AG08395 (cell line): ENCODE measurements at regions not wholly inside any gene's neighbourhood (a gene's known extent, or its start where the extent isn't known, plus 50 kb on each side); places are given as distances from the start of the nearest gene placed in this dataset.

ENCODE experiments used
- DNase-seq: peaks from one replicate; pipeline ENCODE4 v3.0.0; 2012; ENCODE audit warnings: mixed read lengths, low spot score

GRCh38 chr1:25036117-25036546 lies 106.1 kb upstream of the RUNX3 start:
- DNase-seq = no peak

DNA sequence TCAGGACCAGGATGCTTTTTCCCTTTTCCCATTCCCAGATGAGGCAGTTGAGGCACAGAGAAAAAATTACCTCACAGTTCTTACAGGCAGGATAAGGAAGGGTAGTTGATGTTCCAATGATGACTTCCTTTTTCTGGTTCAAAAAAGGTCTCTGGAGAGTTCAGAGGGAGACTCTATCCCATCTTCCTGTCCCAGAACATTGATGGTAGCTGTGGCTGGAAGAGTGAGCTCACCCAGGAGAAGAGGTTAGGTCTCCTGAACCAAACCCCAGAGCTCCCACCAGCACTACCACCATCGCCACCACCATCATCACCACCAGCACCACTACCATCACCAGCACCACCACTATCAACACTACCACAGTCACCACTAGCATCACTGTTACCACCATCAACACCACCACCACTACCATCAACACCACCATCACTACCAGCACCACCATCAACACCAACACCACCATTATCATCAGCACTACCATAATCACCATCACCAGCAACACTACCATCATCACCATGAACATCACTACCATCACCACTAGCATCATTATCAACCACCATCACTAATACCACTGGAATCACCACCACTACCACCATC lies 105.5 kb upstream of the RUNX3 start:
- DNase-seq = no peak

DNA sequence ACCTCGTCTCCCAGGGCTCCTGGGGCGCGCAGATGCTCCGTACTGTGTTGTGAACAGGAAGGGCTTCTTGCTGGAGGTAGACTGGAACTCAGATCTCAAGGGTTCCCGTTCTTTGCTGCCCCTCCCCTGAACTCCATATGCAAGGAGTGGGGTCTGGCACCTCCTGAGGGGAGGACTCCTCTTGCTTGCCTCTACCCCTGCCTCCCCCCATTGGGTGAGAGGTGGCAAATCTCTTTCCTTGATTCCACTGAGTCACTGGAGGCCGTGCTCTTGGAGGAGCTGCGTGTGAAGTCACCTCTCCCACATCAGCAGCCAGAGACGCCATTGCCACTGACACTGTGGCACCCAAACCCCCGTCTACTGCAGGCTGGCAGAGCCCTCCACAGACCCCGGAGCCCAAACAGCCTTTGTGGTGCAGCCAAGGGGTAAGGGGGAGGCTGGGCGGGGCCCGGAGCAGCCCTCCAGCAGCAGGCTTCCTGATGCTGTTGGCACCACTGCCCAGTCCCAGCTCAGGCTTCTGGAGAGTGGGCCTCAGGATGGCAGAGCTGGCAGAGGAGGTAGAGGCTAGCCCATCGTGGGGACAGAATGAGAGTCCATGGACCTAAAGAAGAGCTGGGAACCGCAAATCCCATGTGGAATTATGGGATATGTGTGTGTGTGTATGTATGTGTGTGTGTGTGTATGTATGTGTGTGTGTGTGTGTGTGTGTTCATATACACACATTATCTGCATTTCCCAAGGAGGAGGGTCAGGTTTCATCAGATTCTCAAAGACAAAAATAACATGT lies 104.9 kb upstream of the RUNX3 start:
- no peak for DNase-seq

- DNase-seq = no peak
Observed at GRCh38 chr1:25033828-25034705, 104.0 kb upstream of the RUNX3 start.

DNA sequence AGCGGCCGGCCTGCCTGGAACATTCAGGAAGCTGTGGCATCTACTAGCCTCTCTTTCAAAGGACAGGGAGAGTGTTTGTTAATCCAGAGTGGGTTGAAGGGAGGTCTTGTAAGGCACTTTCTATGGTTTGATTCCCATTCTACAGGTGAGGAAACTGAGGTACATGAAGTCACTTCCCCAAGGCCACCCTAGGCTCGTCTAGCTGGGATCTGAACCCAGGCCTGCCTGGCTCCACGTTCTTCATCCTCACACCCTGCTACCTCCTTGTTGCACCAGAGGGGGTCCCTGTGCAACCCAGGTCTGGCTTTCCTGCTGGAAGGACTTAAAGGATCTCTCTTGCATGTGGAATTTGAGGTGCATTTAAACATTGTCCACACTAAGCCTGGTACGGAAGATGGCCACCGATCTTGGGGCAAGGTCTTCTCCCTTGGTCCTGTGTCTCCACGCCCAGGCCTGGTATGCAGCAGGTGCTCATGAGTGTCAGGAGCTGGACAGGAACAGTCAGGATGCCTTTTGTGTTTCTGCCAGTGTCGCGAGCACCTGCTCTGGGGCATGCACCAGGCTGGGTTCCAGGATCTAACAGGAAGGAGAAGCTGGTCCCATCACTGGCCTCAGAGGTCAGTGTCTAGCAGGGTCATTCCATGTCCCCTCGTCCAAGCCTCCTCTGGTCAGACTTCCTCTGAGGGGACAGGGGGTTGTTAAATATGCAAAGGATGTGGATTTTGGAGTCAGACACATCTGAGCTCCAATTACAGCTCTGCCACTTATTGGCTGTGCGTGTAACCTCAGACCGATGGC lies 103.2 kb upstream of the RUNX3 start:
- DNase-seq = no peak

GRCh38 chr1:25031966-25032667 lies 102.0 kb upstream of the RUNX3 start:
- no peak for DNase-seq

- no peak for DNase-seq
Observed at GRCh38 chr1:25031601-25031965, 101.5 kb upstream of the RUNX3 start.

DNA sequence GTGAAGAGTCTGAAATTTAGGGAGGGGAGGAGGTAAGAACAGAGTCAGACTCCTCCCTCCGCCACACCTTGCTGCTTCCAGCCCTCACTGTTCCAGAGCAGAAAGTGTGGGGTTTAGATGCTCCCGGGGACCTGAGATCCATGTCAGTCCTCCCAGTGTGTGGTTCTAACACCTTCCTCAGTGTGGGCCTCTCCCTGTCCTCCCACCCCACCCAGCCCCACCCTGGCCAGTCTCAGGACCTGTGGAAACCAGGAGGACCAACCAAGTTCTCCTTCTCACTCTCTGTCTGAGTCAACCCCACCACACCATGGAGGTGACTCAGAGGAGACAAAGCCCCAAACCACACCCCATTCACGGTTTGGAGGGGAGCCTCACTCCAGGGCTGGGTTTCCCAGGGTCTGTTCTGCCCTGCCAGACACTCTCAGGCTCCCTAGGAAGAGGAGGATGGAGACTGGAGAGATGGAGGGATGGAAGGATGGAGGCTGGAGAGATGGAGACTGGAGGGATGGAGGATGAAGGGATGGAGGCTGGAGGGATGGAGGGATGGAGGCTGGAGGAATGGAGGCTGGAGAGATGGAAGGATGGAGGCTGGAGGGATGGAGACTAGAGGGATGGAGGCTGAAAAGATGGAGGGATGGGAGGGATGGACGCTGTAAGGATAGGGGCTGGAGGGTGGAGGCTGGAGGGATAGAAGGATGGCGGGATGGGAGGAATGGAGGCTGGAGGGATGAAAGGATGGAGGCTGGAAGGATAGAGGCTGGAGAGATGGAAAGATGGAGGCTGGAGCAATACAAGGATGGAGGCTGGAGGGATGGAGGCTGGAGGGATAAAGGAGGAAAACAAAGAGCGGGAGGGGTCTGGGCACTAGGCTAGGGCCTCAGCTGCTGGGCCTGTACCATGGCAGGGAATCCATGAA lies 100.9 kb upstream of the RUNX3 start:
- peak; percentile 35 for DNase-seq

DNA sequence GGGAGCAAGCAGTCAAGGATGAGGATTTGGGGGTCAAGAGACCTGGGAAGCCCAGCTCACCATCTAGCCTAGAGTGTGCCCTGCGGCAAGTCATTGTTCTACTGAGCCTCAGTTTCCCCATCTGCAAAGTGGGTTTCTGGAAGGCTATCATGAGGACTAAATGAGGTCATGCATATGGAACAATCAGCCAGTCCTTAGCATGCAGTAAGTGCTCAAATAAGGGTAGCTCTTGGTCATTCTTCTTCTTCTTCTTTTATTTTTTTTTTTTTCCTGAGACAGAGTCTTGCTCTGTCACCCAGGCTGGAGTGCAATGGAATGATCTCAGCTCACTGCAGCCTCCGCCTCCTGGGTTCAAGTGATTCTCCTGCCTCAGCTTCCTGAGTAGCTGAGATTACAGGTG lies 99.9 kb upstream of the RUNX3 start:
- DNase-seq = no peak

DNA sequence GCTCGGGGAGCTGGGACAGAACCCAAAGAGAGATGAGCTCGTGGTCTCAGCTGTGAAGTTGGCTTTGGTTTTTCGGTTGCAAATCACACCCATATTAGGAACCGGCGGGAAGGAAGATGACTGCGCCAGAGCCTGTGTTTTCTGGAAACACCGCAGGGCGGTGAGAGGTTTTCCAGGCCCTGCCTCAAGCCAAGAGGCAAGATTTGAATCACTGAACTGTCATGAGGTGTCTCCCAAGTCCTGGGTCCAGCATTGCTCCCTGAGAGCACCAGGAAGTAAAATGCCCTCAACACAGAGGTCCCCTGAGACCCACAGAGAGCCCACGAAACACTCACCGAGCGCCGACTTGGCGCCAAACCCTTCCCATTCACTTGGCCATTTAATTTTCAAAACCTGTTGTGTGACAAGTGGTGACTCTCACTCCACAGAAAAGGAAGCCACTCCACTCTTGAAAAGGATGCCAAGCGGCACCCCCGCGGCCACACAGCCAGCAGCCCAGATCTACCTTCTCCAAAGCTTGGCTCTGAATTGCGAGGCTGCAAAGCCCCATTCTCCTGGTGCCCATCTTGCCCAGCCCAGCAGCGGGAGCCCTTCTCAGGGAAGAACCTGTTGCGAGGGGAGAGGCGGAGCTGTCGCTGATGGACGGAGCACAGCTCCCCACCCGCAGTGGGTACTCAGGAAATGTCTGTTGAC lies 99.0 kb upstream of the RUNX3 start:
- DNase-seq = no peak

DNA sequence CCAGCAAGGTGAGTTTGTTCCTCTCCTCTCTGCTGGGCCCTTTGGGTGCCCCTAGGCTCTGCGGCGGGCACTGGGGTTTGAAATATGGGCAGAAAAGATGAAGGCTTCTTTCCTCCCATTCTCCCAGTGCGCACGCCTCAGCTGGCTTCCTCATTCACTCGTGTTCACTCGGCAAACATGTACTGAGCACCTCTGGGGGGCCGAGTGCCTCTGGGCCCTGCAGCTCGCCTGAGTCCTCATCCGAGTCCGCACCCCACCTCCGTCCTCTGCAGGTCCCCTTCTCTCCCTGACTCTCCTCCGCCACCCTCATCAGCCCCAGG lies 98.5 kb upstream of the RUNX3 start:
- DNase-seq = no peak

DNA sequence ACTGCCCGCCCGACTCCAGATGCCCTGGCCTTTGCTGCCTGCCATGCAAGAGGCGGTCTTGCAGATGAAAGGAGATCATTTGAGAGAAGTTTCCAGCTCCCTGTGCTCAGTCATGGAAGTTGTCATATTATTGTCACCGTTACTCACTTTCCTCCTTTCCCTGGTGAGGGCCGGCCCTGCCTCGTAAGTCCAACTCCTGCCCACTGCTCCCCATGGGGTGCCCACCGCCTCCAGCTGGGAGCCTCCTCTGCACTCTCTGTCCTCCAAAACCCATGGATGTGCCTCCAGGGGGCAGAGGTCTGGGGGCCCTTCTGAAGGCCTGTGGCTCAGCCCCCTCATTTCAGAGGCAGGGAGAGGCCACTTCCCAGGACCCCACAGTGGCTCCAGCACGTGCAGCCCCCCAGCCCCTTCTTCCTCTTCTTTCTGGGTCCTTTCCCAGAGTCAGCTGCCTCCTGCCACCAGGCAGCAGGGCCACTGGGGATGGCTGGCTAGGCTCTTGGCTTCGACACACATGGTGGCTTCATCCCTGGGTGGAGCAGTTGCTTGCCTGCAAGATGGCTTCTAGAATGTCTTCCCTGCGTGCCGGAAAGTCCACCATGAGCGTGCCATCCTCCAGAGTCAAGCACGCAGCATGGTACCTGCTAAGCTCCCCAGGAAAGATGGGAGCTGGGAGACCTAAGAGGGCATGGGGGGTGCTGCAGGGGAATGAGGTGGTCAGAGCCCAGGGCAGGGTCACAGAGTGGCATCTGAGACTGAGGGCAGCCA lies 97.9 kb upstream of the RUNX3 start:
- DNase-seq = no peak

- DNase-seq = no peak
Observed at GRCh38 chr1:25026730-25027450, 96.8 kb upstream of the RUNX3 start.

GRCh38 chr1:25026304-25026703 lies 96.2 kb upstream of the RUNX3 start:
- no peak for DNase-seq

DNA sequence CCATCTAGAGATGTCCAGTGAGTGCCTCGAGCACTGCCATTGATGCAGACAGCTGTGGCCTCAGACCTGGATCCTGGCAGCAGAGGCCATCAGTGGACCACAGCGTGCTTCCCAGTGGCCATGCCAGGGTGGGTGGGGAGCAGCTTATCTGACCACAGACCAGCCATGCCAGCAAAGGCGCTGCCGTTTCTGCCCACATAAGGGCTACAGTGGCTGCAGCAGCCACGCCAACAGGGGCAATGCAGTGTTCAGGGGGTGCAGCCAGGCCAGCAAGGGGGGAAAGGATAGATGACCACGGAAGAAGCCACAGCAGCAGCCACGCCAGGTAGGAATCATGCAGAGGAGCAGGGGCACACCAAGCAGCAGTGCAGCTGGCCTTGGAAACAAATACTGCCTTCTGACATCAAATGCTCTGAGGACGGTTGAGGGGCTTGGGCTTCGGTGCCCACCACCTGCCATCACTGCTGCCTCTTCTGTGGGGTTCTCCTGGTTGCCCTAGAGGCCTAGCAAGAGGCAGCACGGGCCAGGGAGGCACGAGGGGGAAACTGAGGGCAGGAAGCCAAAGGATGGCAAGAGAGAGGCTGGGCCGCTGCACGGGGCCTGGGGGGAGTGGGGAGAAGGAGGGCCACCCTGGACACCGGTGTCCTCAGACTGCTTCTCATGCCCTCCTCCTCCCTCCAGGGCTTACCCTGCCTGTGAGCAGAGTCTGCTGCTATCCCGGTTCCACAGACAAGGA lies 94.7 kb upstream of the RUNX3 start:
- DNase-seq = no peak

GRCh38 chr1:25023826-25024225 lies 93.8 kb upstream of the RUNX3 start:
- no peak for DNase-seq

DNA sequence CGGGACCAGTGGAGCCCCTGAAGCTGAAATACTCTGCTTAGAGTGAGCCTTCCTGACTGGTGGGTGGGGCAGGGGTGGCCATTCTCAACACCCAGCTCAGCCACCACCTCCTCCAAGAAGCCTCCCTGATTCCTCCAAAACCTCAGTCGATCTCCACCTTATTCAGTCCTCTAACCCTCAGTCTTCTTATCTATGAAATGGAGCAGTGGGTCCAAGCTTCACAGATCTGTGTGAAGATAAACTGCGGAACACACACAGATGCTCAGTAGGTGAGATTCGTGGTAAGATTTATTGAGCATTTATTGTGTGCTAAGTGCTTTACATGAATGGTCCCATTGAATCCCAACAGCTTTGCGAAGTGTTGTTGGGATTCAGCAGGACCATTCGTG lies 93.1 kb upstream of the RUNX3 start:
- no peak for DNase-seq
